ENCODE measurements at regions not wholly inside any gene's neighbourhood (a gene's known extent, or its start where the extent isn't known, plus 50 kb on each side); places are given as distances from the start of the nearest gene placed in this dataset.

GRCh38 chr15:81083201-81083600 is 50.9 kb upstream of the CFAP161 start (continued):
- TF ChIP-seq ZBTB12 (CRISPR knock-in tag; IDR thresholded peaks at IDR 0.05) (no peak), POU5F1 (IDR thresholded peaks at IDR 0.05; ENCODE audit: borderline replicate concordance, low read depth, low read length, partially characterized antibody) (no peak), MECOM (CRISPR knock-in tag; IDR thresholded peaks at IDR 0.05) (peak; percentile 70; the same call in 1 of the 2 replicates), ZNF639 (CRISPR knock-in tag; conservative IDR thresholded peaks at IDR 0.05 in 1 of 2, IDR thresholded peaks at IDR 0.05 in 1 of 2) (no peak), THRA (IDR thresholded peaks at IDR 0.05) (no peak), ZNF316 (IDR thresholded peaks at IDR 0.05) (peak; percentile 93), RAD21 (CRISPR knock-in tag; conservative IDR thresholded peaks at IDR 0.05 in 1 of 2, IDR thresholded peaks at IDR 0.05 in 1 of 2) (no peak), ZNF263 (CRISPR knock-in tag; IDR thresholded peaks at IDR 0.05; ENCODE audit: borderline replicate concordance) (no peak), MEIS2 (IDR thresholded peaks at IDR 0.05; ENCODE audit: partially characterized antibody) (peak; percentile 88), HEY1 (CRISPR knock-in tag; IDR thresholded peaks at IDR 0.05; ENCODE audit: borderline replicate concordance) (no peak), ZNF354B (CRISPR knock-in tag; IDR thresholded peaks at IDR 0.05) (no peak), EGR1 (conservative IDR thresholded peaks at IDR 0.05) (no peak)
- TF ChIP-seq, protein P1, sequence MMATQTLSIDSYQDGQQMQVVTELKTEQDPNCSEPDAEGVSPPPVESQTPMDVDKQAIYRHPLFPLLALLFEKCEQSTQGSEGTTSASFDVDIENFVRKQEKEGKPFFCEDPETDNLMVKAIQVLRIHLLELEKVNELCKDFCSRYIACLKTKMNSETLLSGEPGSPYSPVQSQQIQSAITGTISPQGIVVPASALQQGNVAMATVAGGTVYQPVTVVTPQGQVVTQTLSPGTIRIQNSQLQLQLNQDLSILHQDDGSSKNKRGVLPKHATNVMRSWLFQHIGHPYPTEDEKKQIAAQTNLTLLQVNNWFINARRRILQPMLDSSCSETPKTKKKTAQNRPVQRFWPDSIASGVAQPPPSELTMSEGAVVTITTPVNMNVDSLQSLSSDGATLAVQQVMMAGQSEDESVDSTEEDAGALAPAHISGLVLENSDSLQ (IDR thresholded peaks at IDR 0.05) = peak; percentile 84
- TF ChIP-seq, protein P2, sequence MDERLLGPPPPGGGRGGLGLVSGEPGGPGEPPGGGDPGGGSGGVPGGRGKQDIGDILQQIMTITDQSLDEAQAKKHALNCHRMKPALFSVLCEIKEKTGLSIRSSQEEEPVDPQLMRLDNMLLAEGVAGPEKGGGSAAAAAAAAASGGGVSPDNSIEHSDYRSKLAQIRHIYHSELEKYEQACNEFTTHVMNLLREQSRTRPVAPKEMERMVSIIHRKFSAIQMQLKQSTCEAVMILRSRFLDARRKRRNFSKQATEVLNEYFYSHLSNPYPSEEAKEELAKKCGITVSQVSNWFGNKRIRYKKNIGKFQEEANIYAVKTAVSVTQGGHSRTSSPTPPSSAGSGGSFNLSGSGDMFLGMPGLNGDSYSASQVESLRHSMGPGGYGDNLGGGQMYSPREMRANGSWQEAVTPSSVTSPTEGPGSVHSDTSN (CRISPR knock-in tag; IDR thresholded peaks at IDR 0.05; ENCODE audit: low read depth) = no peak
- TF ChIP-seq, protein P2 (tag; conservative IDR thresholded peaks at IDR 0.05; ENCODE audit: low read depth) = peak; percentile 86
